Islet precursor cell (in vitro differentiated cells): ENCODE measurements at regions not wholly inside any gene's neighbourhood (a gene's known extent, or its start where the extent isn't known, plus 50 kb on each side); places are given as distances from the start of the nearest gene placed in this dataset.

ENCODE experiments used
- DNase-seq: peaks from one replicate; pipeline ENCODE4 v3.0.0-alpha.2; 2018

- no peak for DNase-seq
These were observed 228.2 kb upstream of the BLID start for GRCh38 chr11:122344215-122344614.

DNA sequence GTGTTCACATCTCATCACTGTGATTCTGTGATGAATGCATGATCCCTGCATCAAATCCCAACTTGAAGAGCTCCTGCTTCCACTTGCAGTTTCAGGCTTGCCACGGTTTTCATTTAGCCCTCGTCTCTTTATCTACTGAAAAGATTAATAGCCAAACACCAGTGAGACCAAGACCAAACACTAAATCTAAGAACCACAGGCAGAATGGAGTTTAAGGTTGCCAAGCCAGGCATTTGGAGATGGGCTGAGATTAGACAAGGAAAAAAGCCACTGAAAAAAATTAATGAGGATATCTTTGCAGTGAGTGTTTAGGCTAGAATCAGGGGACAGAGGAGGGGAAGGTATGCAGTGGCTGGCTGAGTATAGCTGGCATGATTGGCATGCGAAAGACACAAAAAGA lies 227.2 kb upstream of the BLID start:
- peak; percentile 10 for DNase-seq

DNA sequence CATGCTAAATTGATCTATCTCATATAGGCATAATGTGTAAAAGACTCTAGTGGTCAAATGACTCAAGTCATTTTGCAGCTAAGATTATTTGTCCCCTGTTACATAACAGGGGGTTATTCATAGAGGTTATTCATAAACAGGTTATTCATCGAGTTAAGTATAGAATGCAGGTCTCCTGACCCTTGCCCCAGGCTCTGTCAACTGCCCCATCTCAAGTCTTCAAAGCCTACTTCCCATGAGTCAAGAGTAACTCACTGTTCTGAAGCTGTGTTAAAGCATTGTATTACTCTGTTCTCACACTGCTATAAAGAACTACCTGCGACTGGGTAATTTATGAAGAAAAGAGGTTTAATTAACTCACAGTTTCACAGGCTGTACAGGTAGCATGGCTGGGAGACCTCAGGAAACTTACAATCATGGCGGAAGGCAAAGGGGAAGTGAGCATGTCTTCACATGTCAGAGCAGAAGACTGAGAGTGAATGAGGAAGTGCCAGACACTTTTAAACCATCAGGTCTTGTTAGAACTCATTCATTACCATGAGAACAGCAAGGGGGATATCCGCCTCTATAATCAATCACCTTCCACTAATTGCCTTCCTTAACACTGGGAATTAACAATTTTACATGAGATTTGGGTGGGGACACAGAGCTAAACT lies 226.2 kb upstream of the BLID start:
- DNase-seq = peak; percentile 12

DNA sequence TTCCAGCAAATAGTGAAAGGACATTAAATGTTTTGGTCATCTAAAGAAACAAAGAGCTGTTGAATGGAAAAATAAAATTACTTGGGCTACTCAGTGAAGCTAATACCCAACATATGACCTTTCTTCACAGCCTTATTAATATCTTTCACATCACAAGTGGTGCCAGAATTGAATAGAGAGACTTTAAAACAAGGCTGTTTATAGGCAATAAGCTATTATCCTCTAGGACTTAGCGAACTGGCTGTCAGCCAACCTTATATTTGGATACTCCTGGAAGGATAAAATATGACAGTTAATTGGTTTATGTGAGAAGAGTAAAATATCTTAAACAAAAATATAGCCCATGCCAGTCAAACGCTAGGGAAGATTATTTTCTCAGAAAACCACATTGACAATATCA lies 225.5 kb upstream of the BLID start:
- DNase-seq = no peak

DNA sequence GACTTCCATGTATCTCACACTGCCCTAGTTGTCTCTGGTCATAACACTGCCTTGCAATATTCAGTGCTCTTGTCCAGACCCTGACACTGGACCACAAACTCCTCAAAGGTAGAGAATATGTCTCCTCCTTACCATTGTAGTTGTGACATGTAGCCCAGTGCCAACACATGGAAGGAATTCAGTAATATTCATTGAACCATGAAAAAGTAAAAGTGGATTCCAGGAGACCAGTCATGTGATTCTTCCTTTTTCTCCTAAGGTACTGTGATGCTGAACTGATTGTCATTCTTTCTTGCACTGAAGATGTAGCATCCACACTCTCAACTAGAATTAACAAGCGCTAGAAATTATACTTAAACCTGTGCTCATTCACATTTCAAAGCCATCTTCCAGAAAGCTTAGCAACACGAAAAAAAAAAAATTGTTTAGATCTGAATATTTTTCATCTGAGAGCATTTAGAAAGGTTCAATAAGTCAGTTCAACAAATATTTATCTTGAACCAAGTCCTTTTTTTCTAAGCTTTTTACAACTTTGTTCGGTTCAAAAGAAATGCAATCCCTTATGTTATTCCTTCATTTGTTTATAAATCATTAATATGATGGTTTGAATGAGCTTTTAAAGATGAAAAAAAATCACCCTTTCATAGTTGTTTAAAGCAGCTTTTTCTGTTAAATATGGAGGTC lies 224.7 kb upstream of the BLID start:
- no peak for DNase-seq

DNA sequence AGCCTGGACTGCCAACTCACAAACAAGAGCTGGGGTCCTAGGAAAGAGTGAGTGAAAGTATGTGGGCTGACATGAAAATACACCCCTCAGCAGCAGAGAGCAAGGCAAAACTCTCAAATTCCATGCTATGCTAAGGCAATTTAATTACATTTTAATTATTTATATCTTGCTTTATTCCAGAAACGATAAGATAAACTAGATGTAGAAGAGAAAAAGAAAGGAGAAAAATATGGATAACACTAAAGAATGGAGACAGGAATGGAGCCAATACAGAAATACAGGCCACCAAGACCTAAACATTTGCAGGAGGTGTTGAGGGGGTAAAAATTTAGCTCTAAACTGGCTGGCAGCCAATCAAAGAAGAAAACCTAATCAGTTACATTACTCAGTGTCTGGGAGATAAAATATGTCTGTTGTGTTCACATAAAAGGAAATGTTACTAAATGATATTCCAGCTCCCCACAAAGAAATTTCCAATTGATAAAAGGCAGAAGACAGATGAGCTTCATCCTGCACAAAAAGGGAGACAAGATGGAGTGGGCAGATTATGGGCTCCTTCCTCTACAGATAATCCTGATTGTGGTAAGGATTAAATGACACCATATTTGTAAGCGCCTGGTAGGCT lies 223.5 kb upstream of the BLID start:
- DNase-seq = peak; percentile 0

DNA sequence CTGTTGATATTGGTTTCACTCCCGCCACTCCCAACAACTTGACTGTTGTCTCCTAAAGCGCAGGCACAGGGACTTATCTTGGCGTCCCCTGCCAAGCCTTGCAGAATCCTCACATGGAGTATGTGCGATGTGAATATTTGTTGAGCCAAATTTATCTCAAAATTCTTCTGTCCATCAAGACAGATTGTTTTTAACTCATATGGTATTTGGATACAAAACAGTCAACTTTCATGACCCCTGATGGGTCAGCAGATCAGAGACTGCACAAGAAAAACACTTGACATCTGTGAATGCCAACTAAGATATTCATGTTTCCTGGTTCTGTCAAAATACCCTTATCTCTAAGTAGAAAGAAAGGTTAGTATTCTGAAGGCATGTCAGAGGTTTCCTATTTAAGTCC lies 221.7 kb upstream of the BLID start:
- no peak for DNase-seq

DNA sequence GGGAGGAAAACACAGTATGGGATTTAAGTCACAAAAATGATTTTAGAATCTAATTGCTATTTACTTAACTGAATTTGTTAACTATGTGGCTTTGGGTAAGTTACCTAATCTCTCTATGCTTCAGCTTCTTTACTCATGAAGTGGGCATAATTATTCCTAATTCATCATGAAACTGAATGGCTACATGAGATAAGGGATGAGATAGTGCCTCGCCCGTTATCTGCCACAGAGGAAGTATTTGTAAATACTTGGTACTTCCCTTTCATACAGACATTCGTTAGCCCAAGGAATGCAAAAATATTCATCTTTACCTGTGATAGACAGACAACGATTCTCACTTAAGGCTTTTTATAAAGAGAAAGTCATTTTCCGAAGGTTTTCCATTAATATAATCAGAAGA lies 221.2 kb upstream of the BLID start:
- no peak for DNase-seq

DNA sequence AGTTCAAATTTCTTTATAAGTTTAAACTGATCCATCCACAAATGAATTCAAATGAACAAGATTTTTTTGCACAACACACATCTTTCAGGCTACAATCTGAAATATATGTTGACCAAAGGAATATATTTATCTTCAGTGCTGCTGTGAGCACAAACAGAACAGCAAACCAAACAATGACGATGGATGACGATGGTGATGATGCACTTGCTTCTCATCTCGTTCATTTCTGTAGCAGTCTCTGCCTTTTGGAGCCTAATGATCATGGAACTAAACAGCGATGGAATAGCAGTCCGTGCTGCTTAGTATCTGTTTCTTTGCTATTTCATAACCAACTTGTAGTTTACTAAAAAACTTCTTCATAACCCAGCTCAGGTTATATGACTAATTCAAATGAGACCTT lies 220.7 kb upstream of the BLID start:
- no peak for DNase-seq

- no peak for DNase-seq
These were observed 218.7 kb upstream of the BLID start for GRCh38 chr11:122334546-122335339.

- no peak for DNase-seq
These were observed 217.5 kb upstream of the BLID start for GRCh38 chr11:122333467-122333866.

GRCh38 chr11:122331079-122331478 lies 215.1 kb upstream of the BLID start:
- no peak for DNase-seq

DNA sequence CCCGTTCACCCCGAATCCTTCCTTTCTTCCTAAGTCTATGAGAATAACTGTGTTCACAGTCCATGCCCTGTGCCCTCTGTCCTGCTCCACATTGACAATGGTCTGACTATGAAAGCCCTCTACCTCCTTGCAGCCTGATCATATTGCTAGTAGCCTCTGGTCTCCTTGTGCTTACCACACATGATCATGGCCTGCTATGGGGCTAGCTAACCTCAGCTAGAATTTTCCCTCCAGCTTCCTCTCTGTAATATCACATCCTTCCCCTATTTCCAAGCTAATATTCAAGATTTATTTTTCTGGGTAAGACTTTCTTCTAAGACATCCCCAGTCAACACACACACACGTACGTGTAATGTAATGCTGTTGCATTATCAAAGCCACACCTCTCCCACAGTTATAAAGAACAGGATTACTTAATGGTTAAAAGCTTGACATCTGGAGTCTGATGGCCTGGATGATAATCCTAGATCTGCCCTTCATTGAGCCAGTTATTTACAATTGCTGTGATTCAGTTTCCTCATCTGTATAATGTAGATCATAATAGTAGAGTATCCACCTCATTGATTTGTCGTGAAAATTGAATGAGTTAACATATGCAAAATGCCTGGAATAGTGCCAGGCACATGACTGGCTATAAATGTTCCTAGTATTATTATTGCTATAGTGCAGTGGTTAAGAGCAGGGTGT lies 214.4 kb upstream of the BLID start:
- DNase-seq = no peak

- no peak for DNase-seq
These were observed 211.5 kb upstream of the BLID start for GRCh38 chr11:122327528-122327927.

DNA sequence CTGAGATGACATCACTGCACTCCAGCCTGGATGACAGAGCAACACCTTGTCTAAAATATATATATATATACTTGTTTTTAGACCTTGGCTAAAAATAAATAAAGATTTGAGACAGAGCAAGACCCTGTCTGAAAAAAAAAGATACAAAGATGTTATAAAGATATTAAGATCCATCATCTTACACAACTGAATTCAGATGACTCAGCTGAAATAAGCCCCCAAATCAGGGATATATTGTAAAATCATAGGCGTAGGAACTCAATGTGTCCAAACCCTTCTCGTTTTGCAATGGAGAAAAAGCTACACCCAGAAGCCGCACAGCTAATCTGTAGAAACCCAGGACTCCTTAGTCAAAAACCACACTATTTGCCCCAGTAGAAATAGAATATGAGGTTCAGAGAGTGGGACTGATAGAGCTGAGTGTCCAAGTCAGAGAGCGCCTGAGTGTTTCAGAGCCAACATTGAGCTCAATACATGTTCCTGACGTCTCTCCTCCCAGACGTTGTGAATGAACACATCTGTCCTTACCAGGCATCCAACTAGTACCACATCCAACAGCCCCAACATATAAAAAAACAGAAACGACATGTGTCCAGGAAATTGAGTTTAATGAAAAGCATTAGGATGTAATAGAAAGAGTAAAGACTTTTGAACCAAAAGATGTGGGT lies 207.9 kb upstream of the BLID start:
- no peak for DNase-seq

DNA sequence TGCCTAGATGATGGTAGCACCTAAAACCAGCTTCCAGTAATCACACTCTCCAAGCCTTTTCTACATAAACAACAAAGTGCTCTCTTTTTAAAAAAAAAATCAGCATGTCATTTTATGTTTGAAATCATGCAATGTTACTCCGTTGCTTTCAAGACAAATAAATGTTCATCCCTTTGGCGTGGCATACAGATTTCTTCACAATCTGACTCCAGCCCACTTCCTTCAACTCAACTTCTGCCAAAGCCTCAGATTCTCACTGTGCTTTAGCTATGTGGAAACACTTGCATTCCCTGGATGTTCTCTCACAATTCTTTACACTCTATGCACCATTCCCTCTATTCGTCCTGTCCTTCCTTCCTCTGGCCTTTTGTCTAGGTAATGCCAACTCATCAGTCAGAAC lies 206.3 kb upstream of the BLID start:
- DNase-seq = no peak

GRCh38 chr11:122320671-122321070 lies 204.7 kb upstream of the BLID start:
- DNase-seq = no peak

DNA sequence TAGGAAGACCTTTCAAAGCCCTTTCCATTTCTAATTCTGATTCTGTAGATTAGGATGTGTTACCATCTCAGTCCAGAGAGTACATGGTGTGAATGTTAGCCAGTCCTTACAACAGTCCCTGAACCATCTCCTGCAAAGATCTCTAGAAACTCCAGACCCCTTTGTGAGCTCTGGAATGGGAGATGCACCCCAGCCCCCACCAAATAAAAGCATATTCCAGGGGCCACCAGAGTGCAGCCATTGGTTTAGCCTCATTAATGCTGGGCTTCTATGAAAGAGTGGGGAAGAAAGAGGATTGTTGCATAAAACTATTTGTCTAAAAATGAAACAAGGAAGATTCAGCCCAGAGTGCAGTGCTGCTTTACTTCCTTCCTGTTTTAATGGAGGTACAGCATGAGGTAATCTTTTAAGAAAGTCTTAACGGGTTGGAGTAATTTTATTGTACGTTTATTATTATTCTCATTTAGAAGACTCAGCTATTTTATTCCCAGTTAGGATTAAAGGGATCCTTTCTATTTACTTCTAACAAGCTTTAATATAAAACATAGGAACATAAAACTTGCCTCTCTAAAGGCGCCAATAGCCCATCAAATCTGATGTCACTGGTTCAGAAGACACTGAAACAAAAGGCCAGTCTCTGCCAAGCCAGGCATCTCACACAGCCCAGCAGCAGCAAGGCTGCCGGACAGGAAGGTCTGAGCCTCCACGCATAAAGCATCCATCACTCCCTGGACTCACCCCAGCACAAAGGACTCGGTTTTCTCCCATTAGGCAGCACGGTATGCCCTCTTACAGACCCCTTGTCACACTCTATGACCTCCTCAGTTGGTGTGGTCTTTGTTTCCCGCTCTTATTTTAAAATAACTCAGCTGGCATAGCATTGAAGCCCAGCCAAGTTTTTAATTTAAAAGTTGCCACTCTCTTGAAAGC lies 203.9 kb upstream of the BLID start:
- no peak for DNase-seq

DNA sequence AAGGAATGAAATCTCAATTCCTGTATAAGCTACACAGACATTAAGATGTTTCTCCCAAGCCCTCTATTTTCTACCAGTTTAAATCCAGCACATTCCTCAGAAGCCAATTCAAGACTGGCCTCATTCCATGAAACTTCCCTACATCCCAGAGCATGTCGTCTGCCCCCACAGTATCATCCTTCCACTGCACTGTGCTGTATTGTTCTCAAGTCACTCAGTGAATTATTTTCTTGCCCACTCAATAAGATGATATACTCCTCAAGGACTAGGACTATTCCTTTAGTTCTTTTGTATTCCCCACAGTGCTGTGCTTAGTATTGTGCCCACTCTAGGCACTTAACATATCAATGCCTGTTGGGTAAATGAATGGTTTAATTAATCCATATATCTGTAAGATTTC lies 203.1 kb upstream of the BLID start:
- no peak for DNase-seq

- peak; percentile 54 for DNase-seq
These were observed 201.3 kb upstream of the BLID start for GRCh38 chr11:122317305-122317704.

DNA sequence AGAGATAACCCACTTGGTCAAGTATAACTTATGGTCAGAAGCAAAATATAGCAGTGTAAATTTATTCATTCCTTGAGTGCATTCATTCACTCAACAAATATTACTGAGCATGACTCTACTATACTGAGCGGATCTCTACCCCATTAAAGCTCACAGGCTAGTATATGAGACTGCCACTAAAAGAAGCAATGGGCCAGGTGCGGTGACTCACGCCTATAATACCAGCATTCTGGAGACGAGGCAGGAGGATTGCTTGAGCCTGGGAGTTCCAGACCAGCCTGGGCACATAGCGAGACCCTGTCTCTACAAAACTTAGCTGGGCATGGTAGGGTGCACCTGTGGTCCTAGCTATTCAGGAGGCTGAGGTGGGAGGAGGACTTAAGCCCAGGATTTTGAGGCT lies 197.6 kb upstream of the BLID start:
- DNase-seq = peak; percentile 54
